Femur (tissue), 1 donor: ENCODE measurements at regions not wholly inside any gene's neighbourhood (a gene's known extent, or its start where the extent isn't known, plus 50 kb on each side); places are given as distances from the start of the nearest gene placed in this dataset.
"Not testable (repeated sequence)": the region's sequence is repeated elsewhere in the genome, so short reads cannot be mapped to it uniquely, and the experiment has no call there.

Source experiments
- DNase-seq: peaks from one replicate; pipeline ENCODE4 v3.0.0-alpha.2; 2017

- DNase-seq, result peak; percentile 43
Observed at GRCh38 chr15:77876107-77876820, 201.2 kb downstream of the TBC1D2B start.

GRCh38 chr15:77875066-77875721 lies 202.3 kb downstream of the TBC1D2B start:
- peak; percentile 69 for DNase-seq

- DNase-seq, result no peak
Observed at GRCh38 chr15:77874063-77874462, 203.4 kb downstream of the TBC1D2B start.

GRCh38 chr15:77872521-77873425 lies 204.7 kb downstream of the TBC1D2B start:
- DNase-seq, result not testable (repeated sequence)

DNA sequence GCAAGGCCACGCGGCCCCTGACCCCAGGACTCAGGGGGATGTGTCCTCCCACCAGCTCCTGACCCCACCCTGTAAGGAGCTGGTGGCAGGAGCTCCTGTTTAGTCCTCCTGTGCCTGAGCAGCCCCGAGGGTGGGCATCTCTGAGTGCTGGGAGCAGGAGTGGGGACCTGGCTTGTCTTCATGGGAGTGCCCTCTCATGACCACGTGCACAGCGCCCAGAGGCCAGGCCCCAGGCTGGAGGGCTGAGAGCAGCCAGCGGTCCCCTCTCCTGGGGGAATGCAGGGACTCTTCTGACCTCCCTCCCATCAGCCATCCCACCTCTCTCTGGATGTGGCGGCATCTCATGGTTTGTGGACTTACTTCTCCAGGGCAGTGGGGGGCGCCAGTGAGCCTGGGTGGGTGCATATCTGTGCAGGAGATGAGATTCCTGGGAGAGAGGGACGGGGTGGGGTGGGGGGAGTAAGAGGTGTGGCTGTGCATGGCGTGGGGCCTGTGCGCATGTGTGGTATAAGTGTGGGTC lies 205.6 kb downstream of the TBC1D2B start:
- DNase-seq, result peak; percentile 10

DNA sequence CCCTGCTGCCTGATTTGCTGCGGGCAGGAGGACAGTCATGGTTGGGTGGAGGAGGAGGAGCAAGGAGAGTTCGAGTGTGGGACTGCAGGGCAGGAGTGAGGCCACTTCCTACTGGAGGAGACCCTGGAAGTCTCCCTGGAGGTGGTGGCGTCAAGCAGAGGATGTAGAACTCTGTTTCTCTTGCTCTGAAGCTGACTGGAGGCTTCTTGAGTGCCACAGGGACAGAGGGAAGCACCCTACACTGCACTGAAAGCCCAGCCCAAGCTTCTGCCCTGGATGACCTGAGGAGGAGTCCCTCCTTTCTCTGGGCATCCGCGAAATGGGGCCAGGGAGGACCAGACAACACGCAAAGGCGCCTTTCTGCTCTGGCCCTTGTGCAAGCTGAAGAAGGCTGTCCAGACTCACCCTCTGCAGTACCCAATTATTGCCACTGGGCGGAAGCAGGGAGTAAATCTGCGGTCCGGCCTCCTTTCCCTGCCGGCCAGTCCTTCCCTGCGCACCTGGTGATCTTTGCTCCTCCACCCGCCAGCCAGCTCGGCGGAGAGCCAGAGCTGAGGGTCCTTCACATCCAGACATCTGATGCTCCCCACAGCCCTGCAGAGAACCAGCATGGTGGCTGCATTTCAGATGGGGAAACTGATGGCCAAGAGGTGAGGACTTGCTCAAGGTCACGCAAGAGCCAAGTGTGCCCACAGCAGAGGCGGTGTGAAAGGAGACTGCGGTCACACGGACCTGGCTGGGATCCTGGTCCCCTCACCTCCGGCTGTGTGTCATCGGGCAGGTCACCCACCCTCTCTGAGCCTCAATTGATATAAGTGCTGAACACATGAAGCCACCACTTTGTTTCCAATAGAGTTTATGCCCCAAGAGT lies 207.1 kb downstream of the TBC1D2B start:
- DNase-seq, result peak; percentile 73

DNA sequence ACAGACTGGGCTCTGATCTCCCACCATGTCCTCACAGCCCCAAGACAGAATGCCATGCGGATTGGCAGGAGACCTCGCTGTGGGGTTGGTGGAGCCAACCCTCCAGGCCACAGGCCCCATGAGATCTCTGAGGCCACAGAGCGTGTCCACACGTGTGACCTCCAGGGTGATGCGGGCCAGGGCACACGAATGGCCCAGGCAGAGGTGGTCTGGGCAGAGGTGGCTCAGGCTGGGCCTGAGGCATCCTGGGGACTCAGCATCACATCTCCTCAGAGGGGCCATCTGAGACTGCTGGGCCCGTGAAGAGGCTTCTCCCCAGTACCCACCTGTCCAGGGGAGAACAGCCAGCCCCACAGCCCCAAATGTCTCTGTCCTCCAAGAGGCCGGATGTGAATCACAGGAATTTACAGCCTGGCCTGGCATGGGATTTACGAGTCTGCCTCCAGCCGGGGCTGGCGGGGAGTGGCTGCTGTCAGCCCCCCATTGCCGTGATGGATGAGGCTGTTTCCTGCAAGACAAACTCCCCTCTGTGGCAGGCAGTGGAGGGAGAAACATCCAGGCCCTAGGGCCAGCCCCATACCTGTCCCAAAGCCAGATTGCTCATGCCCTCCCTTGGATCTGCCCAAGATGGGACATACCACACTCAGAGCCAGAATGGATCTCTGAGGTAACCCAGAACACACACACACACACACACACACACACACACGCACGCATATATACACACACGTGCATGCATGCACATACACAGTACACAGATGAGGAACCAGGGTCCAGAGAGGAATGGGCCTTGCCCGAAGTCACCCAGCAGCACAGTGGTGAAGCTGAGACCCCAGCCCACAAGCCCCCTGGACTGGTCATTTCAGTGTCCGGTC lies 208.3 kb downstream of the TBC1D2B start:
- DNase-seq, result peak; percentile 36

- not testable (repeated sequence) for DNase-seq
Observed at GRCh38 chr15:77868048-77868629, 209.4 kb downstream of the TBC1D2B start.

- no peak for DNase-seq
Observed at GRCh38 chr15:77867266-77868047, 210.1 kb downstream of the TBC1D2B start.

DNA sequence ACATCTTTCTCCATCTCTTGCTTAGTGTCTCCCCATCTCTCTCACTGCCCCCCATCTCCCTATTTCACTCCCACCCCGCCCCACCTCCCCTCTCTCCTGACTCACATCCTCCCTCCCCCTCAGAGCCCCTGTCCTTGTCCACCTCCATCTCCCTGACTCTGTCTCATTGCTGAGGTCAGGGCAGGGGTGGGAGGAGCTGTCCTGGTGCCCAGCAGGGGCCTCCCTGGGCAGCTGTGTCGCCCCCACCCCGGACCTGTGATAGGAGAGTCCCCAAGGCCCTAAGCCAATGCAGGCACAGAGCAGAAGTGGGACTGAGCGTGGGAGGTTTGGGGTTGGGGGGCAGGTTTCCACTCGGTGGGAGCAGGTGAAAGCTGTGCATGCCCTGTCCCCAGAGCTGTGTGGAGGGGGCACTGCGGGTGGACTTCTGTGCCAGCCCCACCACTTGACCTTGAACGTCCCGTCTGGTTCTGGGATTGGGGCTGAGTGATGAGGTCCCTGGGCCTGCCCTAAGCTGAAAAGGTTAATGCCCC lies 210.8 kb downstream of the TBC1D2B start:
- DNase-seq, result no peak

- peak; percentile 15 for DNase-seq
Observed at GRCh38 chr15:77866186-77866585, 211.3 kb downstream of the TBC1D2B start.

DNA sequence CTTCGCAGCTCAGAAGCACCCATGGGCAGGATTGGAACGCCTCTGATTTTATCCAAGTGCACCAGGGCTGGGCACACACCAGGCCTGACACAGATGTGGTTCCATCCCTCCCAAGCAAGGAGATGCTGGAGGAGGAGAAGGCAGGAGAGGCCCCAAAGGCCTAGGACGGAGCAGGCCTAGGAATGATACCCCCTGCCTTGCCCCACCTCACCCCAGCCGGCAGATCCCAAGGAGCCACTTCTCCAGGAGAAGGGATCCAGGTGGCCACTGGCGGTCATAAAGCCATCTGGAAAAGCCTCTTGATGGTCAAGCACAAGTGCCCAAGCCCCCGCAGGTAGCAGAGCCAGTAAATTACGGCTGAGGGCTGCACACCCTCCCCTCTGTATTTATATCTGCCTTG lies 211.8 kb downstream of the TBC1D2B start:
- peak; percentile 15 for DNase-seq

- DNase-seq, result no peak
Observed at GRCh38 chr15:77865106-77865610, 212.4 kb downstream of the TBC1D2B start.

DNA sequence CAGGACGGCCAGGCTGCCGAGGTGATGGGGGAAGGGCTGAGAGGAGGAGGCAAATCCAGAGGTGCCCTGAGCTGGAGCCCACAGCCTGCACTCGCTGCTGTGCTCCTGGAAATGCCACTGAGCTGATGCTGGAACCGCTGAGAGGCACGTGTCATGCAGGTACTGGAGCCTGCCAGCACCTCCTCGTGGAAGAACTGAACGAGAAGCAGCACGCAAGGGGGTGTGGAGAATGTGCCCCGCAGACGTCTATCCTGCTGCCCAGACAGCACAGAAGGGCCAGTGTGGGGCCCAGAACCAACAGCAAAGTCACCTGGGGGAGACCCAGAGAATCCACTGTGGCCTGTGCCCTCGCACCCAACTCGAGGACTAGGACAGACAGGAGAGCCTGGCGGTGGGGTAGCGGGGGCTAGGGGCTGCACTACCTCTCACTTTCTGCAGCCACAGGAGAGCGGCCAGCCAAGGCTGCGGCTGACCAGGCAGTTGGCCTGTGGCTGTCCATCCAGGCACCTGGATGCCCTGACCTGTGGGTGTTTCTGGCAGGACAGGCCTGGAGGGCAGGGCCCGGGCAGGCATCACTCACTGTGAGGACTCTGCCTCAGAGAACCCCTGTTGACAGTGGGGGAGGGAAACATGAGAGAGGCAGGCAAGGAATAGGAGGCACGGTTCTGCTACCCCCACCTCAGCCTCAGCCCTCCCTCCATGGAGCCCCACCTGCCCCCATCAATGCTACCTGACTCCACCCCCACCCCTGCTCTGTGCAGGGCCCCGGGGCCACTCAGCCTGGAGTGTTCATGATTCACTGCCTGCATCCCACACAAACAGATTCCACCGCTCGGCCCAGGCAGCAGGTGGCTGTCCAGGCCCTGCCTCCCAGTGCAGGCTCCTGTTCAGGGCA lies 213.1 kb downstream of the TBC1D2B start:
- peak; percentile 14 for DNase-seq

DNA sequence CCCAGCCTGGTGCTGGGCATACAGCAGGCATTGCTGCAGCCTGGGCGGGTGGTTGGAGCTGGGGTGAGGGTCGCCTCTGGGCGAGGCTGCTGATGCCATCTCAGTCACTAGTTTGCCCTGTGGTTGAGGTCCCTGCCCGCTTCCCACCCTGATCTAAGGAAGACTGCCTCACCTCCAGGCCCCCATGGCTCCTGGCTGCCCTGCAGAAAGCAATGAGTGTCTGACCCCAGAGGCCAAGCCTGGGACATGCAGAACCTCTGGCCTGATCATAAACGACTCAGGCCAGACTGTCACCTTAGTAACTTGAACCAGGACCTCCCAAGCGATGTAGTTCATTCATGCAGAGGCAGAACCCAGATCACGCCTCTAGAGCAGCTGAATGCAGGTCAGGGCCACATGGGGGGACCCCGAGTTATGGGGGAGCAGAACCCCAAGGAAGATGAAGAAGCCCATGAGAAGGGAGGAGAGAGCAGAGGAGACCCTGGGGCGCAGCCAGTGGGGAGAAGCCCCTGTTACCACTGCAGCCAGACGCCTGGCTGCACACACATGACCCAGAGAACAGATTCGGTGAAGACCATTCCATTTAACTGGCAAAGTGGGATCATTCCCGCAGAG lies 213.9 kb downstream of the TBC1D2B start:
- DNase-seq, result no peak

DNA sequence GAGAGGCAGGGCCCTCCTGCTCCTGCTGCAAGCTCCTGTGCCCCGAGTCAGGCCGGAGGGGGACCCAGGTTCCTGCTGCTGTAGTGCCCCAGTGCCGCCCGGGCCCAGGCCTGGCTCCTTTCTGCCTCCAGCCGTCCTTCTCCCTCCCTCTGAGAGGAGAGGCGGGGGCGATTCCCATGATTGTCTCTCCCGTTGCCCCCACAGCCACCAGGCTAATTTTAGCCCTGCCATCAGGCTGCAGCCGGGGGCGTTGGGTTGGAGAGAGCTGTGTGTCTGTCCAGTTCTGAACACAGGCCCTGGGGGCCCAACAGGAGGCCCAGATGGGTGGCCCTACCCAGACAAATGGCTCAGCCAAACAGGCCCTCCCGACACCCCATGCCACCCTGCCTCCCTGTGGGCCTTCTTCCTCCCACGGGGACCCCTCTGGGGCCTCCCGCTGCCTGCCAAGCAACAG lies 214.8 kb downstream of the TBC1D2B start:
- peak; percentile 12 for DNase-seq

GRCh38 chr15:77861997-77862635 lies 215.4 kb downstream of the TBC1D2B start:
- DNase-seq, result peak; percentile 11
